ENCODE measurements at regions not wholly inside any gene's neighbourhood (a gene's known extent, or its start where the extent isn't known, plus 50 kb on each side); places are given as distances from the start of the nearest gene placed in this dataset.

DNA sequence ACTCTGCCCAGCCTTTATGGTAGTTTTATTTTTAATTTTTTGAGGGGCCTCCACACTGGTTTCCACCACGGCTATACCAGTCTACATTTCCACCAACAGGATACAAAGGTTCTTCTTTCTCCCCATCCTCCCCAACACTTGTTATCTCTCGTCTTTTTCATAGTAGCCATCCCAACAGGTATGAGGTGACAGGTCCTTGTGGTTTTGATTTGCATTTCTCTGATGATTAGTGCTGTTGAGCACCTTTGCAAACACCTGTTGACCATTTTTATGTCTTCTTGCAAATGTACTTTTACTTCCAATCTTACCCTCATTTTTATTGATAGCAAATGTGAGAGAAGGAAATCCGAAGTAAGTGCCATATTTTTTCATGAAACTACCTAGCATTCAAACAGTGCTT, 195.4 kb upstream of the PREP start:
- DNase-seq, result no peak

DNA sequence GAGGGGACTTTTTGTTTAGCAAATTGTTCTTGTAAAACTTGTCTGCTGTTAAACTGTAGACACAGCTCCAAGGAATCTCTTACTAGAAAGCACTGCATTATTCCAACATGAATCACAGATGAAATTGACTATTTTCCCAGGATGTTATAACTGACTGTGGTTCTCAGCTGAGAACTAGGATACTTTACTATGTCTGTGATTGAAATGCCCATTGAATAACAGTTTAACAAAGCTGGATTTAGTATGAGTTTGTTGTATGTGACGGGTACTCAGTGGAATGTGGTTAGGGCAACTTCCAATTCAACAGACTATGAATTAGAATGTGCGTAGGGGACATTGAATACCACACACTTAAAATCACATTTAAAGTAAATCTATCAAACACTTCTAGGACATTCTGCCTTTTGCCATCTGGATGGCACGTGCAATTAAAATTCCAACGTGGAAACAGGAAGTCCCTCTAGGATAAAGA, 193.4 kb upstream of the PREP start:
- no peak for DNase-seq

DNA sequence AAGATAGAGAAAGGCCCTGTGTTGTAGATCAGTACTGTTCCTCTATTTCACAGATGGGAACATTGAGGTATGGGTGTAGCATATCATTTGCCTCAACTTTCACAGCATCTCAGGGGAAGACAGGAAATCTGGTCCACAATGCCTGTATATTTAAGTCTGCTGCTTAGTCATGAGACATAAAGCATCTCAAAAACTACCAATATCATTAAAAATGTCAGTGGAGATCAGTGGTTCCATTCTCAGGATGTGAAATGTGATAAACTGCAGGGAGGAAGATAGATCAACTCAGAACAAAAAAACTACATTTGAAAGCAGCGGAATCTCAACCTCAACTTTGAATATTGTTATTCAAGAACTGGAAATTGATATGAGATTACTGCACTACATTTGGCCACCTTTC, 192.9 kb upstream of the PREP start:
- no peak for DNase-seq

DNA sequence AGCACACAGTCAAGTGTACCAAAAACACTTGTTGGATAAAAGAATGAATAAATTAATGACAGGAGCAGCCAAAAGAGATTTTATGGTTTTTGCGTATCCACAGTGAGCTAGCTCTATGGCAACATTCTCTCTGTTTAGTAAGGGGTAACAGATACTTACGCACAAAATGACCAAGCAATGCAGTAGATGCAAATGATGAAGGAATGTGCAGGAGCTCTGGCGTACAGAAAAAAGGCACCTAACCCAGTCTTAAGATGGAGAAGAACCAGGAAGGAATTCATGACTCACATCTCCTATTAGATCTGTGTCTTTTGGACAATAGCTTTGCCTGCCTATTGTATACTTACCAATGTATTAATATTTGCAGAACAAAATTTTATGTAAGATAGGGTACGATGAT, 191.9 kb upstream of the PREP start:
- DNase-seq, result no peak

DNA sequence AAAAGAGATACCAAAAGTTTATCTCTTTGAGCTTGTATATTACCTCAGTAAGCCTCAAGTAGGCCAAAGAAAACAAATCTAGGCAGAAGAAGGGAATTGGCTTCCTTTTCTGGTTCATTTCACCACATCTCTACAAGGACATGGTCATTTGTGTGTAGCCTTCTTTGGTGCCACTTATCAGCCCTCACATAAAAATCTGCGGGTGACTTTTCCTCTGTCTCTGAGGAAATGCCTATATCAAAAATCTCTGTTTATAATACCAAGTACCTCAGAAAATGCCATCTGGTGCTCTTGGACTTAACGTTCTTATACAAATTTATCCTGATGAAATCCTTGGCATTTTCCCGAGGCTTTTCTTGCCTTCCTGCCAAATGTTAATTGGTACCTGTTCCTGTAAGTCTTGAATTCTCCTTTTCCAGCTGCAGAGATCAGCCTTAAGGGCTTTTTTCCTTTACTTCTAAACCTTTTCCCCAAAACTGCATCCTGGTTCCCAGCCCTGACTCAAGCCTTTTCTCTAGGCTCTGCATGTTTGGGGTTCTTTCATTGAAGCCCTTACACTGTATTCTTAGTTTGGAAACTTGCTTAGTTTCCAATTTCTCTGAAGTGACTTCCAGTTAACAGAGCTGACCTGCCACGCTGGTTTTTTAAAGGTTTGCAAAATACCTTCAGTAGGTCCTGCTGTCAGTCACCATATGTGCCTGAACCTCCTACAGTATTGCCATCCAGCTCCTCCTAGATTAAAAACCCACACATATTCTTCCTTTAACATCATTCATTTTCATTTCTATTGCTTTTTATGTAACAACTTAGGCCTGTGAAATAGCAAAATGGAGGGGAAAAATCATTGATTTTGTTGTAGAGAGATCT, 191.2 kb upstream of the PREP start:
- DNase-seq, result no peak

DNA sequence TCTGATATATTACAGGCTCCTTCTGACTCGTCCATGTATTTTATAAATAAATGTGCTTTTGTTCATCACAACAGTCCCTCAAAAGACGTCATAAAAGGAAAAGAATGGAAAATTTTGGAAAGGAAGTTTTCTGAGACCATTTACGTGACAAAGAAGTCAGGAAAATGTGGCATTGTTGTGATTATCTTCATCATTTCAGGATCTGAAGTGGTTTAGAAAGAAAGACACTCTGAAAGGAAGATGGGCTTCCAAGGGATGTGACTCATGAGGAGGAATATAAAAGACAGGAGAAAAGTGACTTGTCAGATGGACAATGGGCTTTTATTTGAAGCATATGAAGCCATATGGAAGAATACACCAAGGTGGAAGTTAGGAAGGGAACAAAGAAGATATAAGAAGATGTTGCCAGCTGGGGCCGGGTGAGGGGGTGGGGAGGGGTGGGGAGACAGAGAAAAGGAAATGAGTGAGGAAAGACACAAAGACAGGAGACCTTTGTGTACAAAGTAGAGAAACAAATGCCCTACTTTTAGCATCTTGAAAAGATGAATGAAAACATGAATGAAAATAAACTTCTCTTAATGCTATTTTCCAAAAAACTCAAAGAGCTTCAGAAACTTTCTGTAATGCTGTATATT, 190.3 kb upstream of the PREP start:
- no peak for DNase-seq

DNA sequence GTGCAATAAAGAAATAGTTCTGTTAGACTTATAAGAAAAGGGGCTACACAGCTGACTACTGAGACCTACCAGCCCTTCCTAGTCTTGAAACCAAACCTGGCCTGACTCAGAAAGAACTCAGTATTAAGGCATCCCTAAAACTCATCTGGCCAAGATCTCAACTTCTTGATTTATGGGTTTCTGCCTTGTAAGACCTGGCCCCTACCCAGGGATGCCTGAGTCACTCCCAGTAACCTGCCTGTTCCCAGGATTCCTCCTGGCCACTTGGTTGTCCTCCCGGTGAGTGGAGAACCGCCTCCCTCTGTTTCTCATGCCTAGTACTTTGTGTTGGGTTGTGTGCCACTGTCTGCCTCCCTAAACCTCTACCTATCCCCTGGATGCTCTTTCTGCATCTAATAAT, 189.4 kb upstream of the PREP start:
- DNase-seq, result no peak

DNA sequence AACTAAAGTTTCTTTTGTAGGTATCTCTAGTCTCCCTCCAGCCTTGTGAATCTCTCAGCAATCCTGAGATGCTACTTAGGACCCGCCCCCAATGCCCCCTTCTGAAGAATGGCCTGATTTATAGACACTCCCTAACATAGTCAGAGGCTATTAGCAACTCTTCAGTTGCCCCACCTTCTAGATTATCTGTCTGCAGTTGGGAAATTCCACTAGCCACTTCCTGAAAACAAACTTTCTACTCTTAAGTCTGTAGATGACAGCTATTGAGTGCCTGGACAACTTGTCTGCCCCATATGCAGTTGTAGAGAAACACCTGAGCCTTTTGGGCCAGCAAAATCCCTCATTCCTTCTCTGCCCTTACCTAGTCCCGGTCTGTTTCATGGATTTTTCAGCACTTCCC, 188.2 kb upstream of the PREP start:
- DNase-seq, result no peak

DNA sequence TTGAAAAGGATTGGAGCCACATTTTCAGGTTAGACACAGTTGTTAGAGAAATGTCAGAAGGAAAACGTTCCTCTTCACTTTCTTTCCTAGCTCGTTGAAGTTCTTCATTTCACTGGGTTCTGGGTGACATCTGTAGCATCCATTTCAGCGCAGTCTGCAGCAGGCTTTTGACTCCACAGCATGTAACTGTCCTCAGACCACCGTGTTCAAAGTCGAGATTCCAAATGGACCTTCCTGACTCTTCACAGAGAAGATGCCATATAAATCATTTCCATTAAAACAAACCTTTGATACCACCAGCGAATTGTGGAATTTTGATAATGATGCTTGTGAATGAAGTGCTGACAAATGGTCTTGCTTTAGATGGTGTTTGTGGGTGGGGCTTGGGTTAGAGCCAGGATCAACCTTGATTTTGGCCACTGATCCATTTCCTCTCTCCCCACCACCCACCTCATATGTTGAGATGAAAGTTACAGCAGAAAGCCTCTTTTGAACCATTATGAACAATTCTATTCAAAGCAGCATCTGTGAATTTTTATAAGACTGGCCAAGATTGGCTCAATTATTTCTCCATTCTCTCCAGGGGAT, 185.3 kb upstream of the PREP start:
- DNase-seq, result no peak

DNA sequence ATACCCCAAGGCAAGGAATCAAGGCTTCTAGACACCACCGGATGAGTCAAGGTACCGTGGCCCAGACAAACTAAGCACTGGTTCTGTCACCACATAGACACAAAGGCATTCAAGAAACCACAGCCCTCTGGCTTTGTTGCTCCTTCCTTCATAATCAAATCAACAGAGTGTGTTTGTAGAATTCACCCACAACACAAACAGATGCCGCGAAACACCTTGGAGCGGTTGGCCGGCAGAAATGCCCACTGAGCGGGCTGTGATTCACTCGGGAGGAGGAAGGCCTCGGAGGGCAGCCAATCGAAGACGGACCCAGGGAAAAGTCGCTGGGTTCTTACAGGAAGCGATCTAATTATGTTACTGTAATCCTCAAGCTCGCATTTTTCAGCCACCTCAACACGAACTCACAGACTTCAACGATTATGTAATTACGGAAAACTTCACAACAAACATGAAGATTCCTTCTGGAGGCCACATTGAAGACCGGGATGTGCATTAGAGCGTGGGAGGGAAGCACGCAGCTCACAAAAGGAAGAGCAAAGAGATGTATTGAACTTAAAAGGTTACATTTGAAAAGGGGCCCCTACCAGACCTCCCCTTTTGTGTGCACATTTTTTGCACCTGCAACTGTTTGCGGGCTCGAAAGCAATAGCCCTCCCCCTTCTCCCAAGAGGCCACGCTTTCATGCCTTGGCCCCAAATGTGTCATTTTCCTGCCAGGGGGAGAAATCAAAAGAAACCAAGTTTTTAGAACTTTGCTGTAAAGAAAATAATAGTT, 184.7 kb upstream of the PREP start:
- no peak for DNase-seq

DNA sequence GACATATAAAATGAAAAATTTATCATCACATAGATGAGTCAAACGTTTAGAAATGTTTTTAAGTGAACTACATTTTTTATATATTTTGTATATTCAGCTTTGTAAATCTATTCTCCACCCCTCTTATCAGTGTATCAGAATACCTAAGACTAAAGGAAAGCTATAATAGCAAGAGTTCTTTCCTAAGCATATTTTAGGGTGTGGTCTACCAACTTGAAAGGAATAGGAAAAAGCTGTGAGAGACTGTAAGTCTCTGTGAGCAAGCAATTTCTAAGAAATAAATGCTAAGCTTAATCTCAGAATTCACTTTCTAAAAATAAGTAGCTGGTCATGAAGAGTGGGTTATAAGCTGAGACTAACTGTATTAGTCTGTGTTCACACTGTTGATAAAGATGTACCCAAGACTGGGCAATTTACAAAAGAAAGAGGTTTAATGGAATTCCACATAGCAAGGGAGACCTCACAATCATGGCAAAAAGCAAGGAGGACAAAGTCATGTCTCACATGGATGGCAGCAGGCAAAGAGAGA, 175.4 kb upstream of the PREP start:
- DNase-seq, result no peak

DNA sequence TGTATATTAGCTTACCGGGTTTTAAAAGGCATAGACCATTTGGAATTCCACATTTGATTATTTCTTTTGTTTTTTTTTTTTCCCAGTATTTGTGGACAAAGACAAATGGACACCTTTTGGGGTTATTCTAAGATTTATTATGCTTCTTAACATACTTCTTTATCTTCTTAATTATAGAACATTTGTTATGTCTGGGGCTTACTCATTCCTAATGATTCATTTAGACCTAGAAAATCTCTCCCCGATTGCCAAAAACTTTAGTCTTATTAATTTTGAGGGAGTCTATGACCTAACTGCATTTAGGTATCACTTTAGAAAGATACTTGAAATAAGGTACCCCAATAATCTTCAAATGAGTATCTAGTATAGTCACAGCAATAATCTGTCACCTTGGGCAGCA, 170.7 kb upstream of the PREP start:
- no peak for DNase-seq

DNA sequence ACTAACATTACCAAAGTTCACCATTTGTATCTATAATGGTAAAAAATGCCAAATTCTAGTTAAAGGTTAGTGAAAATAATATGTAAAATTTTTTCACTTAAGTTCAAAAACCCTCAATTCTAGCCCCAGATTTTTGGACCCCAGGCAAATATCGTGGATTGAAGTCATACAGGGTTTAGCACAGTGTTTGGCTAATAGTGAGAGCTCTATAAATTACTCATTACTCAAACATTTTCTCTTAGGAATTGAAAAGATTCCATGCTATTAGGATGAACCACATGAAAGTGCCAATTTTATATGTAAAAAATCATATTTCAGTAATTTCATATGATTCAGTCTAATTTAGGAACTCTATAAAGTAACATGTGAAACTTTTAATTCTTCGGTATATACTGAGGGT, 170.3 kb upstream of the PREP start:
- DNase-seq, result no peak

DNA sequence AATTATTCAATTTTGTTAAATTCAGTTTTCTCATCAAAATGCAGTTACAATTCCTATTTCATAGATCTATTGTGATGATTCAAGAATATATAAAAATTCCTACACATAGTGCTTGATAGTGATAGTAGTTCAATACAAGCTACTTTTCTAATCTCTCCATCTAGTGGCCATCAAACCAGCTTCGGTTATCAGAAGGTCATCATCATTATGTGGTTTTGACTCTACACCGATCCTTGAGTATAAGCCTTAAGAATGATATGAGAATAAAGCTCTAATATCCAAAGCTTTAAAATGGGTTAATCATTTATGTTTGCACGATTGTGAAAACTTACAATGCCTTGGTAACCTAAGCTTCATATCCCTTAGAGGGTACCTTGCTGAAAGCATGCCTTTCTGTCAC, 167.5 kb upstream of the PREP start:
- DNase-seq, result no peak

DNA sequence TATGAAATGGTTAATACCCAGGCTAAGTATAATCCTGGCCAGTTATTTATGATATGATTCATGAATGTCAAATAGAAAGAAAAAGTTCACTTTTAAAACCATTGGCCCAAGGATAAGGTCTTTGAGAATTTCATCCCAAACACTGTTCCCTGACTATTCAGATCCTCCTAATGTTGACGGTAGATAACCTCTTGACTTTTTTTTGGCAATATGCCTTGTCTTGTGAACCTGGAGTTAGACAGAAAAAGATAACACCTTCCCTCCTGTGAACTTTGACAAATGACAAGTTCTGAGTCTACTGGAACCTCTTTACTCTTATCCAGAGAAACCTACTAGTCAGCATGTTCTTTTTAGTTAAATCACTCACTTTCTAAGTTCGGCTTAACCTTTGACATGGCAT, 166.8 kb upstream of the PREP start:
- no peak for DNase-seq

DNA sequence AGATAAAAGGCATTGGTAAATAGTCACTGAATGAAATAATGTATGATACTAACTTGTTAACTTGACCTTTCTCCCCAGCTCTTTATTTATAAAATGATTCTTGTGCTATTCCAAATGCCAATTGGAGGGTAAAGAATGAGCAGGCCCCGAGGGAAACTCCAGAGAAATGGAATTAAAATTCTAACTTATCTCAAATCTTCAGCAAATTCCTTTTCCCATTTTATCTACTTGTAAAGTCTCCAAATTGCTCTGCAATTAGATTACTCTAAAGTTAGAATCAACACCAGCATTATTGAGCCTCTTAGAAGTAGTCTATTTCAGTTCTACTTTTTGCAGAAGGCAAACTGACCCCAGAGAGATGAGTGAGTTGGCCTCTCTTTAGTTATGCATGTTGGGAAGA, 165.9 kb upstream of the PREP start:
- DNase-seq, result no peak

DNA sequence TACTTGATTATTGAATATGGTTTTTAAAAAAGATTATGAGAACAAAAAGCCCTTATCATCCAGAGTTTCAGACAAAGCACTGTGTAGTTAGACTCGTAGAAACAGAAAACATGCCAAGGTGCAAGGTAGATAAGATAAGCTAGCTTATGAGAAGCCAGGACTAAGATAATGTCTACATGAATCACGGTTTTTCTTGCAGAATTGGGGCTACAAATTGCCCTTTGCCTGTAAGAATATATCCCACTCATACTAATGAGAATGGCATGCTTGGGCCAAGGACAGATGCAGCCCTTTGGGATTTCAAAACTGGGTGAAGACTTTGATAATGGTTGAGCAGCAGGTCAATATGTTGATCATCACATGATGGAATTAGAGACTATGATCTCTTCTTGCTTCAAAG, 165.3 kb upstream of the PREP start:
- no peak for DNase-seq

DNA sequence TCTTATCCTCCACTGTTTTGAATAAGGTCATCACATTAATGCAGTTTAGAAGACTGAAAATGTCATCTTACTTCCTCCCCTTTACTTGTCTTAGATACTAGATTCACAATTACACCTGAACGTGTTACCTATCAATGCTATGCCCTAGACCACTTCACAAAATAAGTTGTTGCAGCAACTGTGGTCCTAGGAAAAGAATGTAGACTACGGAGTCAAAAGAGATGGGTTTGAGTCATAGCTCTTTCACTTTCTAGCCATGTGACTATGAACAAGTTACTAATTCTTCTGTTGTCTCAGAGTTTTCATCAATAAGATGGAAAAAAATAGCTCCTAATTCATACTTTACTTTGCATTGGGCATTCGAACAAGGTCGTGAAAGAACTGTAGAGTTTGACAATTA, 164.3 kb upstream of the PREP start:
- DNase-seq, result no peak

DNA sequence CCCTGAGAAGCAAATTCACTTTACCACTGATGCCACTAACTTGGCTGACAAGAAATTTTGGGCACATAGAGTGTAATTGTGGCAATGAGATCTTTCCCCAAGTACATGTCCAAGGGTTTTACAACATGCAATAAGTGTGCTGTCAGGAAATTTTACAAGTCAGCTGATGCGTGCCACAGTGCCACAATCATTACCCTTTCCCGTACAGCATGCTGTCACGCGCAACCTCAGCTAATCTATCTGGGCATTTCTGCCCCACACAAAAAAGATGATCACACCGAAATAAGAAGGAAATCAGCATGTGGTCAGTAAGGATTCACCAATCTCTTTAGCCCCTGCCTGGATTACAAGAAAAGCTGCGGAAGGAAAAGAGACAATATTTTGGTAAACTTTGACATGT, 163.6 kb upstream of the PREP start:
- DNase-seq, result no peak

DNA sequence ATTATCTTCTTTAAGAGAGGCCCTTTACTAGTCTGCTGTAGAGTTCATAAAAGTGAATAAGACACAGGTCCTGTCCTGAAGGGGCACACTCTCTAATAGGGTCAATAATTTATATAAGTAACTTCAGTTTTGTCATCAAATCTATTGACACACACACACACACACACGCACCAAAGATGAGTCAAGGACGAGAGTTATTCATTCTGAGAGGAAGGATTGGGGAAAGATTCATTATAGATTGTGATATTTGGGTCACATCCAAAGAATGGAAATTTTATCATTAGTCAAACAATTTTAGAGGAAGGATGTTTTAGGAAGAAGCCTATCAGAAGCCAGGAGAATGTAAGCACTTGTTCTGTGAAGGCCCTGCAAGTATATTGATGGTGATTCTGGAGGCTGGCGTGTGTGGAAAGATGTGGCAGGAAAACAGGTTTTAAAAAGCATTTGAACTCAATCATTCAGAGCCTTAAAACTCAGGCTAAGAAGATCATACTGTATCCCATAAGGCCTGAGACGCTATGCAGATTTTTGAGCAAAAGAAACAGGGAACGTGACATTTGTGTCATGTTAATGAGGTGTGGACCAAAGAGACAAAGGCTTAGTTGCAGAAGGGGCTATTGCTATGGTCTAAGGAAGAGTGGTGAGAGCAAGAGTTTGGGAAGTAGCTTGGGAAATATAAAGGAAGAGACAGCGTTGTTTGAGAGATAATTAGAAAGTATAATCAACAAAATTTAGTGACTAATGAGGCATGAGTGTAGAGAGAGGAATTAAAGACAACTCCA, 161.4 kb upstream of the PREP start:
- no peak for DNase-seq

DNA sequence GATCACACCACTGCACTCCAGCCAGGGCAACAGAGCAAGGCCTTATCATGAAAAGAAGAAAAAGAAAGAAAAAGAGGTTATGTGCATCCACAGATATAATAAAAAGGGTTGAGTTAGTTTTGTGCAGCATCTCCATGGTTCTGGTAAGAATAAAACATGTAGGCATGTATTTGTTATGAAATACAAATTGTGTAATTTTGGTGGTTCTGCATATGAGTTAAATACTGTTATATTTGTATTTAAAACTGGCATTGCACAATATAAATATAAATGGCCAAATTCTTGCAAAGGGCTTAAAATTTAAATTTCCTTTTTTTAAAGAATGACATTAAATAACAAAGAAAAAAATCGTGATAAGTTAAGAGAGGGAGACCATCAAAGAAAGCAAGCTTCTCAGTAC, 159.1 kb upstream of the PREP start:
- no peak for DNase-seq

DNA sequence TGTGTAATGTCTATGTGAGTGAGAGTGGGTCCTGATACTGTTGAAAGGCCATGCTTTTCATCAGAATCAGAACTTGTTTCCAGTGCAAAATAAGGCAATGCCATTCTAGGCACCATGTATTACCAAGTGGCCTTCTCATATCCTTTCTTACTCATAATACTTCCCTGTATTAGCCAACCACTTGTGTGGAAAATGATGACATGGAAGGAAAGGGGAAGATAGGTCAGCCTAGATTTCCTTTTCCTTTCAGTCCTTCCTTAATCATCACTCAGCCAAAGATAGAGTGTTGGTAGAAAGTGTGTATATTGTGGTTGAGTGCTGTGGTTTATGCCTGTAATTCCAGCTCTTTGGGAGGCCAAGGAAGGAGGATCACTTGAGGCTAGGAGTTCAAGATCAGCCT, 158.6 kb upstream of the PREP start:
- no peak for DNase-seq

Measured in hematopoietic multipotent progenitor cell treated with erythropoietin and hydrocortisone succinate and interleukin-3 and kit ligand, for 8 days (in vitro differentiated cells).